Duodenal mucosa (tissue), 2 donors: ENCODE measurements at regions not wholly inside any gene's neighbourhood (a gene's known extent, or its start where the extent isn't known, plus 50 kb on each side); places are given as distances from the start of the nearest gene placed in this dataset.

Experiments
- H3K27ac ChIP-seq: one replicate; pipeline ENCODE4 v1.7.0; 2013; ENCODE audit warnings: low read depth, low read length
- H3K27me3 ChIP-seq, 2 donors: one replicate each; pipeline ENCODE4 v1.7.0; 2013; ENCODE audit warnings: low read length in 2 of 2, control low read depth in 1 of 2; ENCODE audit not compliant: insufficient read depth in 2 of 2, control insufficient read depth in 1 of 2
- H3K36me3 ChIP-seq, 2 donors: one replicate each; pipeline ENCODE4 v1.7.0; 2013; ENCODE audit warnings: low read length in 2 of 2, control low read depth in 1 of 2; ENCODE audit not compliant: insufficient read depth in 2 of 2, control insufficient read depth in 1 of 2
- H3K4me1 ChIP-seq, 2 donors: one replicate each; pipeline ENCODE4 v1.7.0; 2013; ENCODE audit warnings: low read length in 2 of 2, control low read depth in 1 of 2; ENCODE audit not compliant: insufficient read depth in 2 of 2, control insufficient read depth in 1 of 2
- H3K4me3 ChIP-seq, 2 donors: one replicate each; pipeline ENCODE4 v1.7.0; 2013; ENCODE audit warnings: low read length in 2 of 2, low read depth in 1 of 2
- H3K9ac ChIP-seq, 2 donors: one replicate each; pipeline ENCODE4 v1.7.0; 2013; ENCODE audit warnings: low read length in 2 of 2, low read depth in 1 of 2
- H3K9me3 ChIP-seq, 2 donors: one replicate each; pipeline ENCODE4 v1.7.0; 2013; ENCODE audit warnings: low read length in 2 of 2, control low read depth in 1 of 2; ENCODE audit not compliant: control insufficient read depth in 1 of 2

- Histone ChIP-seq H3K9ac (no peak overlapping the region), H3K4me3 (no peak overlapping the region), H3K36me3 (no peaks in the 10 kb centered on the region), H3K27ac (no peak overlapping the region), H3K4me1 (no peaks in the 10 kb centered on the region), H3K27me3 (no peaks in the 10 kb centered on the region), H3K9me3 (no peaks in the 10 kb centered on the region)
Measured at GRCh38 chr5:54721116-54721515, 203.6 kb downstream of the SNX18 start.

- H3K27me3 ChIP-seq = no peaks in the 10 kb centered on the region
- H3K9me3 ChIP-seq = no peaks in the 10 kb centered on the region
- H3K27ac ChIP-seq = no peak overlapping the region
- no peaks in the 10 kb centered on the region for H3K4me1 ChIP-seq
- no peak overlapping the region for H3K9ac ChIP-seq
- H3K36me3 ChIP-seq = no peaks in the 10 kb centered on the region
- no peak overlapping the region for H3K4me3 ChIP-seq
Measured at GRCh38 chr5:54720341-54720740, 202.8 kb downstream of the SNX18 start.

- H3K4me3 ChIP-seq = no peak overlapping the region
- H3K27me3 ChIP-seq = no peaks in the 10 kb centered on the region
- no peak overlapping the region for H3K9ac ChIP-seq
- H3K27ac ChIP-seq = no peak overlapping the region
- no peaks in the 10 kb centered on the region for H3K9me3 ChIP-seq
- H3K4me1 ChIP-seq = no peaks in the 10 kb centered on the region
- H3K36me3 ChIP-seq = no peaks in the 10 kb centered on the region
Measured at GRCh38 chr5:54719384-54720283, 202.1 kb downstream of the SNX18 start.

GRCh38 chr5:54718656-54719055 lies 201.1 kb downstream of the SNX18 start:
- Histone ChIP-seq H3K36me3 (no peaks in the 10 kb centered on the region), H3K27me3 (no peaks in the 10 kb centered on the region), H3K4me3 (no peak overlapping the region), H3K9ac (no peak overlapping the region), H3K27ac (no peak overlapping the region), H3K9me3 (no peaks in the 10 kb centered on the region), H3K4me1 (no peaks in the 10 kb centered on the region)

- Histone ChIP-seq H3K36me3 (no peaks in the 10 kb centered on the region), H3K4me3 (no peak overlapping the region), H3K4me1 (no peaks in the 10 kb centered on the region), H3K27me3 (no peaks in the 10 kb centered on the region), H3K9me3 (no peaks in the 10 kb centered on the region), H3K27ac (no peak overlapping the region), H3K9ac (no peak overlapping the region)
Measured at GRCh38 chr5:54717870-54718269, 200.3 kb downstream of the SNX18 start.

GRCh38 chr5:54717459-54717858 lies 199.9 kb downstream of the SNX18 start:
- Histone ChIP-seq H3K36me3 (no peaks in the 10 kb centered on the region), H3K27ac (no peak overlapping the region), H3K9ac (no peak overlapping the region), H3K4me1 (no peaks in the 10 kb centered on the region), H3K4me3 (no peak overlapping the region), H3K27me3 (no peaks in the 10 kb centered on the region), H3K9me3 (no peaks in the 10 kb centered on the region)

- Histone ChIP-seq H3K9ac (no peak overlapping the region), H3K27ac (no peak overlapping the region), H3K4me1 (no peaks in the 10 kb centered on the region), H3K9me3 (no peaks in the 10 kb centered on the region), H3K4me3 (no peak overlapping the region), H3K36me3 (no peaks in the 10 kb centered on the region), H3K27me3 (no peaks in the 10 kb centered on the region)
Measured at GRCh38 chr5:54713923-54714581, 196.5 kb downstream of the SNX18 start.

GRCh38 chr5:54709096-54709495 lies 191.5 kb downstream of the SNX18 start:
- Histone ChIP-seq H3K9me3 (no peaks in the 10 kb centered on the region), H3K27me3 (no peaks in the 10 kb centered on the region), H3K27ac (no peak overlapping the region), H3K4me3 (no peak overlapping the region), H3K36me3 (no peaks in the 10 kb centered on the region), H3K4me1 (no peaks in the 10 kb centered on the region), H3K9ac (no peak overlapping the region)

- no peaks in the 10 kb centered on the region for H3K36me3 ChIP-seq
- no peak overlapping the region for H3K27ac ChIP-seq
- H3K9me3 ChIP-seq = no peaks in the 10 kb centered on the region
- no peak overlapping the region for H3K4me3 ChIP-seq
- H3K9ac ChIP-seq = no peak overlapping the region
- peaks cover 10% of the 10 kb centered on the region in 2 donors for H3K4me1 ChIP-seq
- no peaks in the 10 kb centered on the region for H3K27me3 ChIP-seq
Measured at GRCh38 chr5:54707841-54708240, 190.3 kb downstream of the SNX18 start.

GRCh38 chr5:54705994-54706653 lies 188.6 kb downstream of the SNX18 start:
- no peaks in the 10 kb centered on the region for H3K36me3 ChIP-seq
- H3K9me3 ChIP-seq = no peaks in the 10 kb centered on the region
- no peak overlapping the region for H3K4me3 ChIP-seq
- peaks cover 10 to 14% of the 10 kb centered on the region in 2 donors for H3K4me1 ChIP-seq
- H3K27ac ChIP-seq = no peak overlapping the region
- no peak overlapping the region for H3K9ac ChIP-seq
- no peaks in the 10 kb centered on the region for H3K27me3 ChIP-seq
